Right renal cortex interstitium (tissue), 3 donors: ENCODE measurements at regions not wholly inside any gene's neighbourhood (a gene's known extent, or its start where the extent isn't known, plus 50 kb on each side); places are given as distances from the start of the nearest gene placed in this dataset.
A peak's percentile ranks its signal among the peaks of the same experiment; 100 is the strongest.
"Not testable (repeated sequence)": the region's sequence is repeated elsewhere in the genome, so short reads cannot be mapped to it uniquely, and the experiment has no call there.

ENCODE experiments used
- DNase-seq, 3 donors: peaks; one replicate each; pipeline ENCODE4 v3.0.0-alpha.2; 2013; ENCODE audit warnings: low read depth in 3 of 3, low spot score in 2 of 3

- no peak for DNase-seq
These were observed 89.1 kb downstream of the ACTL7B start for GRCh38 chr9:108766626-108767161.

GRCh38 chr9:108765265-108765664, 90.5 kb downstream of the ACTL7B start:
- no peak for DNase-seq

GRCh38 chr9:108762348-108763055, 93.3 kb downstream of the ACTL7B start:
- no peak for DNase-seq

- DNase-seq: peak in 1 of 3 donors; percentile 29
These were observed 94.0 kb downstream of the ACTL7B start for GRCh38 chr9:108761655-108762347.

- DNase-seq: no peak
These were observed 94.9 kb downstream of the ACTL7B start for GRCh38 chr9:108760841-108761240.

- no peak for DNase-seq
These were observed 96.0 kb downstream of the ACTL7B start for GRCh38 chr9:108759835-108760234.

- no peak for DNase-seq
These were observed 96.4 kb downstream of the ACTL7B start for GRCh38 chr9:108759399-108759798.

- no peak for DNase-seq
These were observed 98.9 kb downstream of the ACTL7B start for GRCh38 chr9:108756746-108757490.

GRCh38 chr9:108755979-108756378, 99.8 kb downstream of the ACTL7B start:
- no peak for DNase-seq

- DNase-seq: no peak
These were observed 104.4 kb downstream of the ACTL7B start for GRCh38 chr9:108751369-108751768.

- no peak for DNase-seq
These were observed 105.0 kb downstream of the ACTL7B start for GRCh38 chr9:108750661-108751215.

GRCh38 chr9:108748776-108749175, 107.0 kb downstream of the ACTL7B start:
- no peak for DNase-seq

GRCh38 chr9:108746864-108747263, 108.9 kb downstream of the ACTL7B start:
- no peak for DNase-seq

GRCh38 chr9:108746001-108746400, 109.8 kb downstream of the ACTL7B start:
- DNase-seq: no peak

GRCh38 chr9:108744641-108745040, 111.1 kb downstream of the ACTL7B start:
- no peak for DNase-seq

- peak in 2 of 3 donors; percentile 36 to 58 for DNase-seq
These were observed 111.8 kb downstream of the ACTL7B start for GRCh38 chr9:108743901-108744371.

GRCh38 chr9:108743416-108743815, 112.4 kb downstream of the ACTL7B start:
- no peak for DNase-seq

GRCh38 chr9:108742191-108742590, 113.6 kb downstream of the ACTL7B start:
- DNase-seq: no peak

GRCh38 chr9:108731292-108731691, 124.5 kb downstream of the ACTL7B start:
- not testable (repeated sequence) for DNase-seq

GRCh38 chr9:108727580-108728111, 128.1 kb downstream of the ACTL7B start:
- no peak for DNase-seq

GRCh38 chr9:108724652-108725051, 131.1 kb downstream of the ACTL7B start:
- no peak for DNase-seq
